GM12874 (cell line): ENCODE measurements at regions not wholly inside any gene's neighbourhood (a gene's known extent, or its start where the extent isn't known, plus 50 kb on each side); places are given as distances from the start of the nearest gene placed in this dataset.

Experiments
- CTCF ChIP-seq: IDR thresholded peaks from 2 replicates; pipeline ENCODE4 v1.5.1; 2011; ENCODE audit warnings: low read depth, mild to moderate bottlenecking, control low read depth, low read length, moderate library complexity; ENCODE audit not compliant: insufficient read depth

GRCh38 chr11:95569207-95569606, 220.4 kb downstream of the FAM76B start:
- TF ChIP-seq CTCF = no peak

GRCh38 chr11:95568281-95568680, 221.3 kb downstream of the FAM76B start:
- no peak for TF ChIP-seq CTCF

GRCh38 chr11:95567685-95568084, 221.9 kb downstream of the FAM76B start:
- TF ChIP-seq CTCF = no peak

GRCh38 chr11:95566211-95566610, 223.4 kb downstream of the FAM76B start:
- TF ChIP-seq CTCF = no peak

GRCh38 chr11:95565724-95566141, 223.8 kb downstream of the FAM76B start:
- no peak for TF ChIP-seq CTCF

- no peak for TF ChIP-seq CTCF
Observed at GRCh38 chr11:95563859-95564258, 225.7 kb downstream of the FAM76B start.

- TF ChIP-seq CTCF = no peak
Observed at GRCh38 chr11:95563173-95563572, 226.4 kb downstream of the FAM76B start.
